ENCODE measurements at regions not wholly inside any gene's neighbourhood (a gene's known extent, or its start where the extent isn't known, plus 50 kb on each side); places are given as distances from the start of the nearest gene placed in this dataset.

GRCh38 chr20:50259705-50260478 lies 69.3 kb downstream of the CEBPB start:
- ChIA-PET POLR2A (ENCODE audit: unreplicated experiment) (no interaction called here), CTCF (no interaction called here)
- TF ChIP-seq EZH2 (IDR thresholded peaks at IDR 0.05; ENCODE audit: low read length, unreplicated experiment), result no peak
- TF ChIP-seq EZH2phosphoT487 (IDR thresholded peaks at IDR 0.05; ENCODE audit: borderline replicate concordance, low read length), result no peak
- no peak for TF ChIP-seq CTCF (conservative IDR thresholded peaks at IDR 0.05; ENCODE audit: low read depth, low read length)
- H3K9me3 ChIP-seq (ENCODE audit: low read length), result no peaks in the 10 kb centered on the region
- no TSS peak for BruUV-seq (replicated peaks)
- no peak overlapping the region for H3K4me2 ChIP-seq (ENCODE audit: low read length)
- intact Hi-C loops (cut with micrococcal nuclease), result no loop called here
- ATAC-seq (no peak), DNase-seq (no peak)
- H3K27ac ChIP-seq (ENCODE audit: low read length), result no peak overlapping the region
- H3K9ac ChIP-seq (ENCODE audit: low read length), result no peak overlapping the region
- no peak overlapping the region for H3K4me3 ChIP-seq (ENCODE audit: low read length)
- H2AFZ ChIP-seq (ENCODE audit: low read length), result peak overlapping the region; percentile 24; the same call in 1 of the 2 replicates
- H3K9me2 ChIP-seq (replicated peaks; ENCODE audit: low read length), result no peaks in the 10 kb centered on the region
- peaks cover 16% of the 10 kb centered on the region for H3K4me1 ChIP-seq (ENCODE audit: insufficient read depth, low read length)
- H3K79me2 ChIP-seq (ENCODE audit: low read length), result no peaks in the 10 kb centered on the region
- H3K27me3 ChIP-seq (ENCODE audit: low read length), result no peaks in the 10 kb centered on the region
- H3F3A ChIP-seq (ENCODE audit: low read length, unreplicated experiment), result no peaks in the 10 kb centered on the region
- no peaks in the 10 kb centered on the region for H3K36me3 ChIP-seq (ENCODE audit: low read depth, low read length)
- H4K20me1 ChIP-seq (ENCODE audit: low read length), result no peaks in the 10 kb centered on the region

GRCh38 chr20:50260479-50261221 lies 70.0 kb downstream of the CEBPB start:
- intact Hi-C loops (cut with micrococcal nuclease), result no loop called here
- no peaks in the 10 kb centered on the region for H3K9me2 ChIP-seq (replicated peaks; ENCODE audit: low read length)
- no peak overlapping the region for H3K4me2 ChIP-seq (ENCODE audit: low read length)
- H3K36me3 ChIP-seq (ENCODE audit: low read depth, low read length), result no peaks in the 10 kb centered on the region
- H3K27me3 ChIP-seq (ENCODE audit: low read length), result no peaks in the 10 kb centered on the region
- no peak overlapping the region for H3K4me3 ChIP-seq (ENCODE audit: low read length)
- peaks cover 16% of the 10 kb centered on the region for H3K4me1 ChIP-seq (ENCODE audit: insufficient read depth, low read length)
- peak overlapping the region; percentile 24; the same call in 1 of the 2 replicates for H2AFZ ChIP-seq (ENCODE audit: low read length)
- no peaks in the 10 kb centered on the region for H4K20me1 ChIP-seq (ENCODE audit: low read length)
- ChIA-PET POLR2A (ENCODE audit: unreplicated experiment) (interaction anchor here (0.7 kb wide), 1 partner anchor 11 kb away, joined by 7 read pairs; no protein-coding TSS in a partner anchor), CTCF (no interaction called here)
- no peak overlapping the region for H3K27ac ChIP-seq (ENCODE audit: low read length)
- no peak overlapping the region for H3K9ac ChIP-seq (ENCODE audit: low read length)
- ATAC-seq (no peak), DNase-seq (no peak)
- H3K9me3 ChIP-seq (ENCODE audit: low read length), result no peaks in the 10 kb centered on the region
- H3K79me2 ChIP-seq (ENCODE audit: low read length), result no peaks in the 10 kb centered on the region
- TF ChIP-seq EZH2phosphoT487 (IDR thresholded peaks at IDR 0.05; ENCODE audit: borderline replicate concordance, low read length) (no peak), CTCF (conservative IDR thresholded peaks at IDR 0.05; ENCODE audit: low read depth, low read length) (no peak), EZH2 (IDR thresholded peaks at IDR 0.05; ENCODE audit: low read length, unreplicated experiment) (no peak)
- no TSS peak for BruUV-seq (replicated peaks)
- H3F3A ChIP-seq (ENCODE audit: low read length, unreplicated experiment), result no peaks in the 10 kb centered on the region
